ENCODE measurements at regions not wholly inside any gene's neighbourhood (a gene's known extent, or its start where the extent isn't known, plus 50 kb on each side); places are given as distances from the start of the nearest gene placed in this dataset.

GRCh38 chr14:56715938-56716337 lies 94.3 kb downstream of the OTX2 start:
- no peak for TF ChIP-seq JUND (IDR thresholded peaks at IDR 0.05; ENCODE audit: low read depth)
- no peak for DNase-seq (ENCODE audit: low read depth in 1 of 2, low spot score in 1 of 2)
- in situ Hi-C loops (cut with HindIII; ENCODE audit: low pct_unique_long_range_greater_than_20kb, low sequenced_read_pairs), result no loop called here

GRCh38 chr14:56709201-56709600 lies 101.1 kb downstream of the OTX2 start:
- in situ Hi-C loops (cut with HindIII; ENCODE audit: low pct_unique_long_range_greater_than_20kb, low sequenced_read_pairs), result no loop called here
- TF ChIP-seq JUND (IDR thresholded peaks at IDR 0.05; ENCODE audit: low read depth), result no peak
- no peak for DNase-seq (ENCODE audit: low read depth in 1 of 2, low spot score in 1 of 2)

- no peak for DNase-seq (ENCODE audit: low read depth in 1 of 2, low spot score in 1 of 2)
- in situ Hi-C loops (cut with HindIII; ENCODE audit: low pct_unique_long_range_greater_than_20kb, low sequenced_read_pairs), result no loop called here
- no peak for TF ChIP-seq JUND (IDR thresholded peaks at IDR 0.05; ENCODE audit: low read depth)
Observed at GRCh38 chr14:56708704-56709103, 101.6 kb downstream of the OTX2 start.

GRCh38 chr14:56703947-56704346 lies 106.3 kb downstream of the OTX2 start:
- no peak for DNase-seq (ENCODE audit: low read depth in 1 of 2, low spot score in 1 of 2)
- TF ChIP-seq JUND (IDR thresholded peaks at IDR 0.05; ENCODE audit: low read depth), result no peak
- in situ Hi-C loops (cut with HindIII; ENCODE audit: low pct_unique_long_range_greater_than_20kb, low sequenced_read_pairs), result no loop called here

GRCh38 chr14:56702515-56702914 lies 107.8 kb downstream of the OTX2 start:
- no peak for DNase-seq (ENCODE audit: low read depth in 1 of 2, low spot score in 1 of 2)
- in situ Hi-C loops (cut with HindIII; ENCODE audit: low pct_unique_long_range_greater_than_20kb, low sequenced_read_pairs), result no loop called here
- no peak for TF ChIP-seq JUND (IDR thresholded peaks at IDR 0.05; ENCODE audit: low read depth)
